Panc1 (cell line): ENCODE measurements at regions not wholly inside any gene's neighbourhood (a gene's known extent, or its start where the extent isn't known, plus 50 kb on each side); places are given as distances from the start of the nearest gene placed in this dataset.

Experiments
- ATAC-seq: fragments of 200-7000 bp; cut with Tn5 transposase; 2 replicates; pipeline ENCODE4 v1.9.1; 2020; ENCODE audit warnings: mild to moderate bottlenecking, moderate library complexity
- BruUV-seq: library from RNA; stranded (reverse); fragments of 400-500 nt; replicated peaks from 2 replicates; lab custom pipeline; 2021; lab: Mats Ljungman, UMichigan
- CTCF ChIA-PET: fragments of 300-600 bp; sonication (Branson Sonifier 250); formaldehyde crosslinking; loops from one replicate; lab custom pipeline; 2022; ENCODE audit warnings: antibody characterized with exemption; lab: Charles Lee
- POLR2A ChIA-PET: fragments of 300-600 bp; sonication (Branson Sonifier 250); formaldehyde crosslinking; loops from one replicate; lab custom pipeline; 2022; ENCODE audit warnings: antibody characterized with exemption; lab: Charles Lee
- DNase-seq: peaks from one replicate; pipeline ENCODE4 v3.0.0-alpha.2; 2010; ENCODE audit warnings: low read depth, low spot score
- H3K27ac ChIP-seq: 2 replicates; pipeline ENCODE4 v1.5.1; 2011; ENCODE audit warnings: mild to moderate bottlenecking, low read length, inconsistent platforms
- H3K27me3 ChIP-seq: fragments of 200-500 bp; sonication (Bioruptor generic); 2 replicates; pipeline ENCODE4 v1.6.0; 2014; ENCODE audit warnings: low read length, inconsistent platforms; ENCODE audit not compliant: control insufficient read depth, insufficient read depth
- H3K36me3 ChIP-seq: fragments of 200-500 bp; sonication (Bioruptor generic); 2 replicates; pipeline ENCODE4 v1.5.1; 2014; ENCODE audit warnings: inconsistent platforms, mild to moderate bottlenecking, low read length, moderate library complexity; ENCODE audit not compliant: control insufficient read depth, insufficient read depth
- H3K4me1 ChIP-seq: 2 replicates; pipeline ENCODE4 v1.5.1; 2011; ENCODE audit warnings: inconsistent platforms, mild to moderate bottlenecking, low read length, moderate library complexity; ENCODE audit not compliant: control insufficient read depth, insufficient read depth
- H3K4me3 ChIP-seq, 2 experiments: 2 replicates each; pipeline ENCODE4 v1.5.1; 2011 to 2012; ENCODE audit warnings: low read depth in 2 of 2, low read length in 2 of 2, mild to moderate bottlenecking in 2 of 2, inconsistent platforms in 1 of 2, moderate library complexity in 1 of 2
- H3K9me3 ChIP-seq: fragments of 200-500 bp; sonication (Bioruptor generic); 2 replicates; pipeline ENCODE4 v1.5.1; 2014; ENCODE audit warnings: low read depth, mild to moderate bottlenecking, inconsistent platforms, low read length, moderate library complexity; ENCODE audit not compliant: control insufficient read depth, insufficient read depth
- CTCF ChIP-seq: fragments of 450-650 bp; IDR thresholded peaks from 2 replicates; pipeline ENCODE4 v1.5.1; 2017; ENCODE audit warnings: mild to moderate bottlenecking
- POLR2AphosphoS5 ChIP-seq: IDR thresholded peaks from 2 replicates; pipeline ENCODE4 v1.6.1; 2012; ENCODE audit warnings: mild to moderate bottlenecking, low read depth, low read length, moderate library complexity
- REST ChIP-seq, 2 experiments: IDR thresholded peaks; 2 replicates each; pipeline ENCODE4 v1.6.1; 2011 to 2012; ENCODE audit warnings: low read depth in 2 of 2, control low read depth in 1 of 2, low read length in 1 of 2, mild to moderate bottlenecking in 1 of 2, moderate library complexity in 1 of 2; ENCODE audit not compliant: insufficient read depth in 1 of 2
- SIN3A ChIP-seq: IDR thresholded peaks from 2 replicates; pipeline ENCODE4 v1.6.1; 2012; ENCODE audit warnings: low read depth, mild to moderate bottlenecking, low read length, moderate library complexity, borderline replicate concordance; ENCODE audit not compliant: insufficient read depth
- TCF7L2 ChIP-seq: IDR thresholded peaks from 2 replicates; pipeline ENCODE4 v1.6.1; 2011; ENCODE audit warnings: mild to moderate bottlenecking, low read depth, low read length, inconsistent platforms
- in situ Hi-C: cut with HindIII; loops from 2 replicates; pipeline ENCODE4 v1.10.0; 2016; ENCODE audit warnings: low sequenced_read_pairs, low pct_unique_long_range_greater_than_20kb
- intact Hi-C: fragments of 100-400 bp; cut with micrococcal nuclease; formaldehyde crosslinking; loops from one replicate; pipeline ENCODE4 v1.10.0; 2022; ENCODE audit not compliant: unreplicated experiment

- no peaks in the 10 kb centered on the region for H3K9me3 ChIP-seq
- ChIA-PET POLR2A (no interaction called here), CTCF (interaction anchor here (0.5 to 1.0 kb wide), 2 partner anchors 108 to 109 kb away, joined by 3 to 5 read pairs; no protein-coding TSS in a partner anchor)
- peak overlapping the region in 1 of 2 experiments; percentile 31; a peak in 2 of 4 replicates for H3K4me3 ChIP-seq
- H3K27ac ChIP-seq: peak overlapping the region; percentile 94
- H3K36me3 ChIP-seq: no peaks in the 10 kb centered on the region
- DNase-seq (peak; percentile 98), ATAC-seq (peak; percentile 87)
- peaks cover 57% of the 10 kb centered on the region for H3K4me1 ChIP-seq
- in situ Hi-C loops: loop anchor here (25.0 kb wide), 1 partner anchor 98 kb away; no protein-coding TSS in a partner anchor
- BruUV-seq: TSS peak; percentile 96
- intact Hi-C loops: loop anchor here (2.0 kb wide), 1 partner anchor 60 kb away; no protein-coding TSS in a partner anchor
- H3K27me3 ChIP-seq: no peaks in the 10 kb centered on the region
- TF ChIP-seq REST (IDR thresholded peaks at IDR 0.05; ENCODE audit: insufficient read depth in 1 of 2, low read depth in 2 of 2, low read length in 1 of 2): no peak; a peak in 1 of 4 replicates
- TF ChIP-seq TCF7L2: peak; percentile 70
- TF ChIP-seq POLR2AphosphoS5: peak; percentile 65; the same call in 1 of the 2 replicates
- 0 out of 2 replicates have a peak, but pooled peaks have one; percentile 61 for TF ChIP-seq SIN3A
Measured at GRCh38 chr6:157764178-157765068, 58.6 kb upstream of the SNX9 start.

GRCh38 chr6:157766901-157767774, 55.9 kb upstream of the SNX9 start:
- ChIA-PET CTCF (no interaction called here), POLR2A (no interaction called here)
- Histone ChIP-seq H3K4me3 (no peak overlapping the region), H3K36me3 (no peaks in the 10 kb centered on the region), H3K27ac (peak overlapping the region; percentile 37), H3K4me1 (peaks cover 51% of the 10 kb centered on the region), H3K9me3 (no peaks in the 10 kb centered on the region), H3K27me3 (no peaks in the 10 kb centered on the region)
- DNase-seq (no peak), ATAC-seq (no peak)
- intact Hi-C loops (no loop called here), in situ Hi-C loops (loop anchor here (25.0 kb wide), 1 partner anchor 95 kb away; no protein-coding TSS in a partner anchor)
- TF ChIP-seq REST (IDR thresholded peaks at IDR 0.05; ENCODE audit: insufficient read depth in 1 of 2, low read depth in 2 of 2, low read length in 1 of 2) (no peak), SIN3A (no peak), POLR2AphosphoS5 (no peak), TCF7L2 (no peak), CTCF (no peak)
- no TSS peak for BruUV-seq
